ENCODE measurements at regions not wholly inside any gene's neighbourhood (a gene's known extent, or its start where the extent isn't known, plus 50 kb on each side); places are given as distances from the start of the nearest gene placed in this dataset.
"Not testable (repeated sequence)": the region's sequence is repeated elsewhere in the genome, so short reads cannot be mapped to it uniquely, and the experiment has no call there.

DNA sequence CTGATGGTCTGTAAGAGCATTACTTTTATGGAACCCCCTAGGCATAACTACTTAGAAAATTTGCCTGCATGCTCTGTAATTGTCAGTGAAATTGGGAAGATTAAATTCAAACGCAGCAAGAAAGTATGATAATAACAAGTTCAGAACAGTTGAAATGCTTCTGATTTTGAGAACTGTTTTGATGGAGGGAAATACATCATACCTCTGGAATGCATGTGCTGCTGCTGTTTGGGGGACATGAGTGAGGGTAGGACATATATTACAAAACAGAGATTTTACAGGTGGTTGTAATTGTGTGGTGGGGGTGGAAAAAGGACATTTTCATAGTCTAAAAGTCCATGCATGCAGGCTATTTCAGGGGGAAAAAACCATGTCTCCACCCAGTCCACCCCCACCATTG is 135.0 kb upstream of the DPH6 start:
- Histone ChIP-seq H3K36me3 (no peaks in the 10 kb centered on the region), H3K27me3 (no peaks in the 10 kb centered on the region), H3K4me3 (no peak overlapping the region), H3K9me3 (no peaks in the 10 kb centered on the region)
- no peak for DNase-seq

DNA sequence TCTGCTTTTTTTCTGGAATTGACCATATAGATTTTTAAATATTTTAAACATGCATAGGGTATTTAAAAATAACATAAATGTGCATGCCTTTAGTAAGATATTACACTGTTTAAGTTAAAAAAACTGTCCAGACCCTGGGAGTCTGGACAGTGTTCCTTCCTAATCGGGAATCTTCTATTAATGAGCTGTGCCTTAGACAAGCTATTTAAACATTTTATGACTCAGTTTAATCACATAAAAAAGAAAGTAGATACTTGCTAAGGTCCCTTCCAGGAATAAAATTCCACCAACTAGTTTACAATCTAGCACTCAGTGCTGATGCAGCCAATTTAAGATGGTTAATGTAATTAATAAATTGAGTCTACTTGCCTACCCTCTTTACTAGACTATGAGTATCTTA is 140.4 kb upstream of the DPH6 start:
- Histone ChIP-seq H3K9me3 (no peaks in the 10 kb centered on the region), H3K27me3 (no peaks in the 10 kb centered on the region), H3K36me3 (no peaks in the 10 kb centered on the region), H3K4me3 (no peak overlapping the region)
- DNase-seq, result no peak

DNA sequence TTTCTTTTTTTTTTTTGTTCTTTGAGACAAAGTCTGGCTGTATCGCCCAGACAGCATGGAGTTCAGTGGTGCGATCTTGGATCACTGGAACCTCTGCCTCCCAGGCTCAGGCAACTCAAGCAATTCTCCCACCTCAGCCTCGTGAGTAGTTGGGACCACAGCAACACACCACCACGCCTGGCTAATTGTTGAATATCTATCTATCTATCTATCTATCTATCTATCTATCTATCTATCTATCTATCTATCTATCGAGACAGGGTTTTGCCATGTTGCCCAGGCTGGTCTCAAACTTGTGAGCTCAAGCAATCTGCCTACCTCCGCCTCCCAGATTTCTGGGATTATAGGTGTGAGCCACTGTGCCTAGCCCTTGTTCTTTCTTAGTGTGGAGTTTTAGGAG is 143.3 kb upstream of the DPH6 start:
- no peaks in the 10 kb centered on the region for H3K36me3 ChIP-seq
- no peaks in the 10 kb centered on the region for H3K9me3 ChIP-seq
- H3K4me3 ChIP-seq, result no peak overlapping the region
- H3K27me3 ChIP-seq, result no peaks in the 10 kb centered on the region
- no peak for DNase-seq

DNA sequence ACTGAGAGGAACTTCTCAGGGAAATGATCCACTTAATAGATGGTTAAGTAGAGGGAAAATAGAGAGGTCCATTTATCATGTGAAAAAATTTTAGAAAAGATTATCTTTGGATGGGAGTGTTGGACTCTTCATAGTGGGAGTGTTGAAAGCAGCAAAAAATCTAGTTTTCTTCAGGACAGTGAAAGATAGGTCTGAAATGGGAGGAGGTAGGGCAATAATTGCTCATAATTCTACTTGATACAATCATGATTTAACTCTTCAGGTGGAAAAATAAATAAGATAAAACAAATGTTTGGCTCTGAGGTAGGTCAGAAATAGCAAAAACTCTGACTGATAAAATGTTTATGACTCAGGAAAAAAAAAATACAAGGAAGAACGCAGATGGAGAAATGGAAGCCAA is 144.1 kb upstream of the DPH6 start:
- Histone ChIP-seq H3K9me3 (no peaks in the 10 kb centered on the region), H3K4me3 (no peak overlapping the region), H3K36me3 (no peaks in the 10 kb centered on the region), H3K27me3 (no peaks in the 10 kb centered on the region)
- DNase-seq, result no peak

DNA sequence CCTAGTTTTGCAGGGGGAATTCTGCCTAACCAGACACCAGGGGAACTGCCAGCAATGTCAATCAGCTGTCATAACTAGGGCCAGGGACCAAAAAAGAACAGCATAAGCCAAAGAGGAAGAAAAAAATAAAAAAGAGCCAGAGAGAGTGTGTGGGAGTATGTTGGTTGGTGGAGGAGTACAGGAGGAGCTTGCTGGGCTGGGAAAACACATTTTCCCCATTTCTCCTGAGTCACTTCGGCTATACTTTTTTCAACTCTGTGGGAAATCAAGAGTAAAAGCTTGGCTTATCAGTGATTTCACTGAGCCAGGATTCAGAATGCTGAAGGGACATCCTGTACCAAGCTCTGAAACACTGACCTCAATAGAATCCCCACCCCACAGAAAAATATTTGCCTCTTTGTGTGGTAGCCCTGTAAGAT is 144.7 kb upstream of the DPH6 start:
- DNase-seq, result no peak
- no peak overlapping the region for H3K4me3 ChIP-seq
- no peaks in the 10 kb centered on the region for H3K9me3 ChIP-seq
- H3K36me3 ChIP-seq, result no peaks in the 10 kb centered on the region
- H3K27me3 ChIP-seq, result no peaks in the 10 kb centered on the region

DNA sequence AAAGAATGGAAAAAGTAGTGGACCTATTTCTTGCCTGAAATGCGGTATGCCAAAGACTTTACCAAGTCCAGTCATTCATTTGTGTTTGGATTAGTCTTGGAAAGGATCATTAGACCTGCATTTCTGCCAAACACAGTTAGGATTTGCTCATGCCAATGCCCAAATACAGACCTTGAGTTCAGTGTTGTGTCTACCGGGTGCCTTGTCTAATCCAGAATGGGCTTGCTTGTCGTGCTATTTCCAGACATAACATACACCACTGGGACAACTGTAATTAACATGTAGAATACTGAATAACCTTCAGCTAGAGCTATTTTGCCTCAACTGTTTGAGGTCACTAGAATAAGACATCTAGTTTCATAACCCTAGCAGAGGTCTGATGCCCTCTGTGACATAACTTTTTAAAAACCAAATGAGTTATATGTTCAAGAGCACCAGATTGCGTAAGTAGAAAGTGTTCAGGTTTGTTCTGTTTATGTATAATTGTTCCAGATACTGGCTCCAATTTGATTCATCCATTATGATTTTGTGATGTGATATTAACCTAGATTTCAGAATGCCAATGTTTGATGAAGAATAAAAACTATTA is 145.3 kb upstream of the DPH6 start:
- Histone ChIP-seq H3K4me3 (no peak overlapping the region), H3K36me3 (no peaks in the 10 kb centered on the region), H3K27me3 (no peaks in the 10 kb centered on the region), H3K9me3 (no peaks in the 10 kb centered on the region)
- no peak for DNase-seq

DNA sequence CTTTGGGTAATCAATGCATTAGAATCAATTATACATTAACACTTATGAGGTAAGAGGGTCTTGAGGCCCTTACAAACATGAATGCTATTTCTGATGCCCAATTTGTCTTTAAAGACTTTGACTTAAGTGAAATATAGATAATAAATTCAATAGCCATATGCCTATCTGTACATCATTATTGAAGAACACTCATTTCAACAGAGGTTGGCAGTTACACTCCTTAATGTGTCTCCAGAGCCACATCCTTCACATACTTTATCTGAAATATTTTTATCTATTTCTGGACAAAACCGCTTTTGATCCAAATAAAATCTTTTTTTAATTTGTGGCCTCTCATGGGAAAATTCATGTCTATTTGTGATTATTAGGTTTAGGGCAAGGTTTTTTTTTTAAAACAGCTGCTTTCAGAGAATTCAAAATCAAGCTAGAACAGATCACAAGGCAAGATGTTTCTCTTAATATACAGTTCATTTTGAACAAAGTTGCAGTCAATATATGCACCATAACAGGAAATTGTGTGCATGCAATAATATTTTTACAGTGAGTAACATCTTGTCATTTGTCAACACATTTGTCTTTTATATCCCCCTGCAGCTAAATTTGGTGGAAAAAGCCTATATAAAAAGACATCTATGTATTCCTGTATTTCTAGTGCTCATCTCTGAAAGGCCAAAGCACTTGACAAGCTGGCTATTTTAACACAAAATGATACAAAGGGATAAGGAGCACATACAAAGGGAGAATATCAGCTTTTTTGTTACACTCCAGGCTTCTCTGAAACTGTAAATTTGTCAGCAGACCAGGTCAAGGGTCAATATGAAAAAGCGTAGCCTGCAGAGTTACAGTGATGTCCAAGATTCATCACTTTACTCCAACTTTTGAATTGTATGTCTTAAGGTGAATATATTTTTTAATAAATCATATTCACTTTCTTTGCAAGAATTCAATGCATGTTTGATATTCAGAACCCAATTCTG is 146.2 kb upstream of the DPH6 start:
- Histone ChIP-seq H3K27me3 (no peaks in the 10 kb centered on the region), H3K9me3 (no peaks in the 10 kb centered on the region), H3K4me3 (no peak overlapping the region), H3K36me3 (no peaks in the 10 kb centered on the region)
- no peak for DNase-seq

DNA sequence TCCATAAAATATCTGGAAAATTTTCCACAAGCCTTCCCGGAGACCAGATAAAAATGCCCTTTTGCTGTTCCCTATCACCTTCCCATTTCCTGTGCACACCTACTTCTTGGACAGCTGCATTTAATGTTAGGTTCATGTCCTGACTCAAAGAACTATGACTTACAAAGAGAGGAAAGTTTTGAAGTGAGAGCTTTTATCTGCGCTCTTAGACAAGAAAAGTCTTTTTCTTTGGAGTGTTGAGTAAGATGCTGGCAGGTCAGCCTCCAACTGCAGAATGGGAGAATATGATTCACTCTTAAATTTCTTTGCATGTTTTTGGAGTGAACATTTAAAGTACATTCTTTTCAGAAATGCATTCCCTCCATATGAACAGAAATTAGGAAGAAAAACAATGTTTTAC is 147.3 kb upstream of the DPH6 start:
- no peaks in the 10 kb centered on the region for H3K27me3 ChIP-seq
- no peak for DNase-seq
- no peak overlapping the region for H3K4me3 ChIP-seq

DNA sequence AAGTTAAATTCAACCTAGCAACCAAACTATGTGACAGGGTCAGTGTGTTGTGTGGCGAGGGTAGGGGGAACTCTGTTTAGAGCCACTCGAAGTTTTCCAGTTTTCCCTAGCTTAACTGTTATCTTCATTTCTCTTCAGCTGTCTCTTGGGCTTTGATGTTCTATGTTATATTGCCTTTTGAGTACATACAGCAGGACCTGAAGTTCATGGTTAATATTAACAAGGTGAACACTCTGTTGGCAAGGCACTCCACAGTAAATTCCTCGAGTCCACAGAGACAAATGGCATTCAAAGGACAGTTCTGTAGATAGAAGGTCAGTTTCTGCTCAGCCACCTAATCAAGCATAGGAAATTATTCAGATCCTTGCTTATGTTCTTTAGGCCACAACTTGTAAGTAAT is 147.9 kb upstream of the DPH6 start:
- Histone ChIP-seq H3K9me3 (no peaks in the 10 kb centered on the region), H3K4me3 (no peak overlapping the region), H3K36me3 (no peaks in the 10 kb centered on the region), H3K27me3 (no peaks in the 10 kb centered on the region)
- no peak for DNase-seq

More for the DNA sequence above, 147.3 kb upstream of the DPH6 start:
- Histone ChIP-seq H3K9me3 (no peaks in the 10 kb centered on the region), H3K36me3 (no peaks in the 10 kb centered on the region)

DNA sequence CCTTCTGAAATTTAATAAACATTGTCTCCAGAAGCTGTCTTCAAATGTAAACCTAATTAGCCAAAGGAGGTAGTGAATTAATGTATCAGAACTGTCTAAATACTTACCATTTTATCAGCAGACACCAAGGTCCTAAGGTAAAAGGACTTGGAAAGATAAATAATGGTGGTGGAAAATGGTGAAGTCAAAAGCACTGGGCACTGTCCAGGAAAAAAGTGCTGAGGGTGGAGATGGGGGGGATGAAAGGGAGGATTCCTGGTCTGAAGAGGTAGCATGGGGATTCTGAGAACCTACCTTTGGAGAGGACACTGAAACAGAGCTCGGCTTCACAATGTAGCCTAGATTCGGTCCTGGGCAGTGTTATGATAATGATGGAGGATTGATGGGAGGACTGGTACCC is 149.0 kb upstream of the DPH6 start:
- DNase-seq, result no peak
- no peak overlapping the region for H3K4me3 ChIP-seq
- no peaks in the 10 kb centered on the region for H3K27me3 ChIP-seq
- H3K36me3 ChIP-seq, result no peaks in the 10 kb centered on the region
- no peaks in the 10 kb centered on the region for H3K9me3 ChIP-seq

DNA sequence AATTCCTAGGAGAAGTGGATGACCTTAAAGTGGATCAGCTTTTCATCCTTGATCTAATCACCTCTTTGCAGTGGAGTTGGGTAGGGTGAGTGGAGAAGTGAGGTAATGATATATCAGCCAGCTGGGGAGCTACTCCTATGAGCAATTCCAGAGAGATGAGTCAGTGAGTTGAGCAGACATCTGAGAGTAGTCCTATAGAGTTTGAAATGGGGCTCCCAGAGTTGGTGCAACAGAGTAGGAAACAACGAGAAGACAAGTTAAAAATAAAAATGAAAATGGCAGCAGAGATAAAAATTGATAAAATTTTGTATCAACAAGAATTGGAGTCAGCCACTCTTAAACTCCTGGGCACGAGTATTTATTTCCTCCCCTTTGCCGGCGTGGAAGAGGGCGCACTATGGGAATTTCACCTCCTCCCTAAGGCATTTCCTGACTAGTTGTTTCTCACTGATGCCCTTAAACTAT is 150.8 kb upstream of the DPH6 start:
- no peaks in the 10 kb centered on the region for H3K9me3 ChIP-seq
- DNase-seq, result peak; percentile 39
- no peaks in the 10 kb centered on the region for H3K36me3 ChIP-seq
- no peak overlapping the region for H3K4me3 ChIP-seq
- no peaks in the 10 kb centered on the region for H3K27me3 ChIP-seq

DNA sequence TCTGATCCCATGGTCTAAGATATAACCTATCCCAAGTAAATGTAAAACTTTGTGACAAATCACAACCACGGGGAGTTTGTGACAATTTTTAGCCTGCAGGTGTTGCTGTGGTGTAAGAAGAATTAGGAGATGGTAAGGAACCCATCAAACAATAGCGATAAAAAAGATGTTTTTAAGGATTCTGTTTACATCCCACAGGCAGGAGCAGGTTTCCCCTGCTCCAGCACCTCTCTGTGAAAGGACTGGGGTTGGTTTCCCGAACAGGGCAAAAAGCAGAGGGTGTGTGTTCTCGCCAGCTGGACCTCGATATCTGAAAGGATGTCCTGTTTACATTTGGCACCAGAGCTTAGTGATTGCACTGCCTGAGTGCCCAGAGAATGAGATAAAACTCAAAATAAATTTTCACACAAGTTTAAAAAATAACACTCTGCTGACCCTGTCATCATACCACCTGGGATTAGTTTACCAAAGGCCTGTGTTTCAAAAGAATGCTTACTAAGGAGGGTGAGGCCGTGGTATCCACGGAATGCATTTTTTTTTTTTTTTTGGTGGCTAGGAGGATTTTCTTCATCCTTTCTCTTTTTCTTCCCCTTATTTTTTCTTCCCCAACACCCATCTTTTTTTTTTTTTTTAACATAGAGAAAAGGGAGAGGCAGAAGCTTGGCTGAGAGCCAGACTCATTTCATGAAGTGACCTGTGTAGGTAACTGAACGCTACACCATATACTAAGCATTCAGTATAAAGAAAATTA is 151.8 kb upstream of the DPH6 start:
- peak; percentile 41 for DNase-seq
- H3K4me3 ChIP-seq, result no peak overlapping the region
- no peaks in the 10 kb centered on the region for H3K27me3 ChIP-seq
- H3K36me3 ChIP-seq, result no peaks in the 10 kb centered on the region
- no peaks in the 10 kb centered on the region for H3K9me3 ChIP-seq

DNA sequence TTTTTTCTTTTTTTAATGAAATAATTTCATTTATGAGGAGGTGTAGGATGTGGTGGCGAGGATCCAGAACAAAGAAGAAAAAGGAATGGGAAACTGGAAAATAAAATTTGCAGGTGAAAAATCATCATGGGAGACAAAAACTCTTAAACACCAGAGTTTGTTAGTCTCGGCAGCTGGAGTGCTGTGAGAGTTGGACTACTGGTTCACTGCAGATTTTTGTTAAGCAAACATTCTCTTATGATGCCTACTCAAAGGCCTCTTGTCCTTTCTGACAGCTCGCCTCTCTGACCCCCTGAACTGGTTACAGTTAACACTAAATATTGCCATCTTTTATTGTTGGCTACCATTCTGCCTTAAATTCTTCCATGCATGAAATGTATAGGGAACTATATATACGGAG is 152.4 kb upstream of the DPH6 start:
- H3K27me3 ChIP-seq, result no peaks in the 10 kb centered on the region
- H3K36me3 ChIP-seq, result no peaks in the 10 kb centered on the region
- no peak overlapping the region for H3K4me3 ChIP-seq
- no peaks in the 10 kb centered on the region for H3K9me3 ChIP-seq
- DNase-seq, result no peak

DNA sequence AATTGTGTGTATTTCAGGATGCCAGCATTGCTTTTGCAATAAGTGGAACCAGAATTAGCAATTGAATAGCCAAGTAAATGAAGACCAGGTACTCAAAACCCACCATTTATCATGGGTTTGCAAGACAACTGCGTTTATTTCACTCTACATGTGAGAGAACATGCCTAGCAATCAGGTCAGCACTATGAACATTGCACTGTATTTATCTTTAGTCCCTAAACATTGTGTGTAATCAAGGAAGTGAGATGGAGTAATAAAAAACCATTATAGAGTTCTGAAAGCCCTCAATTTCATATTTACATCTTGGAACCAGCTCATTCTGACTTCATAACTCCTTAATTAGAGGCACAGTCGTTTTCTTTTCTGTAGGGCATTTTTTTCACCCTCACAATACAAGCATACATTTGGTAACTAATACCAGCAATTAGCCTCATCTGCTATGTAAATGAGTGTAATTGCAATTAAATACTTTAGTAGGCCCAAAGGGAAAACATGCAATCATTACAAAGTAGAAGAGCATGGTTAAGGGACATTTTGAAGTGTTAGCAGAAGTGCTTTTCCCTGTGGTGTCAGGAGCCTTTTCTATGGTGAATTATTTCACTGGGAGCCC is 153.1 kb upstream of the DPH6 start:
- no peak for DNase-seq
- Histone ChIP-seq H3K9me3 (no peaks in the 10 kb centered on the region), H3K27me3 (no peaks in the 10 kb centered on the region), H3K4me3 (no peak overlapping the region), H3K36me3 (no peaks in the 10 kb centered on the region)

DNA sequence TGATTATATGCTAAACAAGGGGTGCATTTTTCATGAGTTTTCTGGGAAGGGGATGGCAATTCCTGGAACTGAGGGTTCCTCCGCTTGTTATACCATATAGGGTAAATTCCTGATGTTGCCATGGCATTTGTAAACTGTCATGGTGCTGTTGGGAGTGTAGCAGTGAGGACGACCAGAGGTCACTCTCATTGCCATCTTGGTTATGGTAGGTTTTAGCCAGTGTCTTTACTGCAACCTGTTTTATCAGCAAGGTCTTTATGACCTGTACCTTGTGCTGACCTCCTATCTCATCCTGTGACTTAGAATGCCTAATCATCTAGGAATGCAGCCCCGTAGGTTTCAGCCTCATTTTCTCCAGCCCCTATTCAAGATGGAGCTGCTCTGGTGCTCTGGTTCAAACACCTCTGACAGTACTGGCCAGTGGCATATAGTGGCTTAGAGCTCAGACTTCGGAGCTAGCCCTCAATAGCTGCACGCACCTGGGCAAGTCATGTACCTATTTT is 154.2 kb upstream of the DPH6 start:
- H3K4me3 ChIP-seq, H3K36me3 ChIP-seq, H3K27me3 ChIP-seq, H3K9me3 ChIP-seq, DNase-seq: not testable (repeated sequence)

DNA sequence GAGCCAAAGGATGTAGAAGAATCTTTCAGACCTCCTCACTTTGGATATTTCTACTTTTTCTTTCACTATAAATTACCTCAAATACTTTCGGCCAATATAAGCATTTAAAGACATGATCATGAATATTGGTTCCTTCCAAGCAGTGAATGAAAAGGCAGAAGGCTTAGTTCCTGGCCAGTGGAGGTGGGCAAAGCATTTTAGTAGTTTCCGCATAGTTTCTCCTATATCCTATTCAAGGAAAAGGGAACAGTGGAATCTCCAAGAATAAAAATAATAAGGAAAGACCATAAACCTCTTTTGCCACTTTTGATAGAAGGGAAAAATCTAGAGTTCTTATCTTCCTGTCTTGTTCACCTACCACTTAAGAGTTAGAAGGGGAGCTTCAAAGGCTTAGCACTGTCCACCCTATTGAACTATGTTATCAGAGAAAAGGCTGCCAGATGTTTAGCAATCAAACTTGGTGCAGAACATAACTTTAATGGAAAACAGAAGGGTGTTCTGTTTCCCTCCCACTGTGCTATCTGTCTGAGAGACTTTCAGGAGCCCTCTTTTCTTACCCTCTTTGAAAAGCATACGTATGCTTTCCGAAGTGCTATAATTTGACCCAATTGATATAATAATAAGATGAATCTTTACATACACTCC is 155.6 kb upstream of the DPH6 start:
- H3K36me3 ChIP-seq, result no peaks in the 10 kb centered on the region
- DNase-seq, result no peak
- no peaks in the 10 kb centered on the region for H3K9me3 ChIP-seq
- H3K4me3 ChIP-seq, result no peak overlapping the region
- no peaks in the 10 kb centered on the region for H3K27me3 ChIP-seq
